A549 (cell line): ENCODE measurements at regions not wholly inside any gene's neighbourhood (a gene's known extent, or its start where the extent isn't known, plus 50 kb on each side); places are given as distances from the start of the nearest gene placed in this dataset.

Source experiments
- CTCF ChIP-seq: fragments of >200 bp; sonication (Bioruptor Twin); formaldehyde crosslinking; IDR thresholded peaks from 3 replicates; pipeline ENCODE4 v1.5.1; 2016
- RCOR1 ChIP-seq: fragments of 150-350 bp; IDR thresholded peaks from 2 replicates; pipeline ENCODE4 v1.6.1; 2014; ENCODE audit warnings: antibody characterized with exemption, low read length, low read depth
- ZSCAN20 ChIP-seq: fragments of 250-450 bp; sonication (Bioruptor Pico); IDR thresholded peaks from 2 replicates; pipeline ENCODE4 v1.8.0; 2022; ENCODE audit warnings: mild to moderate bottlenecking, moderate library complexity

DNA sequence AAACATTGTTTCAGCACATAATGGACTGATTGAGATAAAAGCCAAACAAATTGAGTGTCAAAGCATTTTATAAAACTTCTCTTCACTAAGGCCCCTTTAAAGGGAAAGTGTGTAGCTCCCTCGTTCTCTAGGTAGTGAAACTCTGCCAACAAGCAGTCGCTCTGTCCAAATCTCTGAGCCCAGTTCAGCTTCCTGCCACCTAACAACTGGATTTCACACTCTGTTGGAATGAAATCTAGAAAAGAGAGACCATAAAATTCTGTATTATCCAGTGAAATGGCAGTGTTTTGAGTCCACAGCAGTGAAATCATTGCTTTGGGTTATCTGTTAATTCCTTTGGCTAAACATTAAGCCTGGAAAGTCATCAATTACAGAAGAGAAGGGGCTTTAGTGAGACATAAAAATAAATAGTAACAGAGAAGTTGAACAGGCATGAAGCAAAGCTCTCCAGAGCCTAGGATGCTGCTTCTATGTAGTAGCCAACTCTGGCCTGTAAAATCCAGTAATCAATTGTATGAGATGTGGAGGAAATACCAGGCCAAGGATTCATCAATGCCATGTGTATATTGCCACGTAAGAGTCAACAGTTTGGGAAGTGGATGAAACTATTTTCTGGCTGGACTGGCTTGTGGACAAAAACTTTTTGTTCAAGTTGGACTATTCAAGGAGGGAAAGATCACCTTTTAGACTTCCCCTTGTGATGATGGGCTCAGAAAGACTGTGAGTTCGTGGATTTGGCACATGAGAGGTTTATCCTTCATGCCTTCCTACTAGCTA, 122.5 kb downstream of the WIF1 start:
- no peak for TF ChIP-seq ZSCAN20 (CRISPR knock-in tag)
- no peak for TF ChIP-seq CTCF
- TF ChIP-seq RCOR1 = no peak
